Ishikawa (cell line): ENCODE measurements at regions not wholly inside any gene's neighbourhood (a gene's known extent, or its start where the extent isn't known, plus 50 kb on each side); places are given as distances from the start of the nearest gene placed in this dataset.

ENCODE experiments used
- EGR1 ChIP-seq: IDR thresholded peaks from 2 replicates; pipeline ENCODE4 v1.6.1; 2012
- EP300 ChIP-seq: IDR thresholded peaks from 2 replicates; pipeline ENCODE4 v1.6.1; 2012; ENCODE audit warnings: borderline replicate concordance
- RAD21 ChIP-seq: IDR thresholded peaks from 2 replicates; pipeline ENCODE4 v1.6.1; 2012; ENCODE audit warnings: low read depth
- REST ChIP-seq: IDR thresholded peaks from 2 replicates; pipeline ENCODE4 v1.6.1; 2012; ENCODE audit warnings: low read depth, mild to moderate bottlenecking
- TAF1 ChIP-seq: IDR thresholded peaks from 2 replicates; pipeline ENCODE4 v1.6.1; 2012; ENCODE audit warnings: low read depth, mild to moderate bottlenecking
- TEAD4 ChIP-seq: IDR thresholded peaks from 2 replicates; pipeline ENCODE4 v1.6.1; 2012
- YY1 ChIP-seq: IDR thresholded peaks from 2 replicates; pipeline ENCODE4 v1.6.1; 2012; ENCODE audit warnings: low read depth
- TF ChIP-seq, protein P1 (sequence below): IDR thresholded peaks from 2 replicates; pipeline ENCODE4 v1.6.1; 2012

- TF ChIP-seq EP300 (no peak), YY1 (no peak), RAD21 (no peak), TAF1 (no peak), EGR1 (no peak), TEAD4 (no peak), REST (no peak)
- TF ChIP-seq, protein P1, sequence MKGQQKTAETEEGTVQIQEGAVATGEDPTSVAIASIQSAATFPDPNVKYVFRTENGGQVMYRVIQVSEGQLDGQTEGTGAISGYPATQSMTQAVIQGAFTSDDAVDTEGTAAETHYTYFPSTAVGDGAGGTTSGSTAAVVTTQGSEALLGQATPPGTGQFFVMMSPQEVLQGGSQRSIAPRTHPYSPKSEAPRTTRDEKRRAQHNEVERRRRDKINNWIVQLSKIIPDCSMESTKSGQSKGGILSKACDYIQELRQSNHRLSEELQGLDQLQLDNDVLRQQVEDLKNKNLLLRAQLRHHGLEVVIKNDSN: no peak
Observed at GRCh38 chr10:59479426-59479825, 117.1 kb upstream of the FAM13C start.
